ENCODE measurements at regions not wholly inside any gene's neighbourhood (a gene's known extent, or its start where the extent isn't known, plus 50 kb on each side); places are given as distances from the start of the nearest gene placed in this dataset.

- H3K27ac ChIP-seq: no peak overlapping the region
- no peaks in the 10 kb centered on the region for H3K36me3 ChIP-seq
- H3K4me3 ChIP-seq: no peak overlapping the region
- H3K9me3 ChIP-seq: no peaks in the 10 kb centered on the region
- H3K27me3 ChIP-seq: no peaks in the 10 kb centered on the region
- DNase-seq (ENCODE audit: low spot score in 2 of 2): no peak
- TF ChIP-seq CTCF (IDR thresholded peaks at IDR 0.05) (no peak), POLR2A (IDR thresholded peaks at IDR 0.05) (no peak), POLR2AphosphoS5 (IDR thresholded peaks at IDR 0.05) (no peak), EP300 (IDR thresholded peaks at IDR 0.05) (no peak)
- 69% methylated on average over 3 of the region's 3 CpGs for WGBS
- H3K4me1 ChIP-seq: no peaks in the 10 kb centered on the region
Observed at GRCh38 chr11:43223026-43223425, 88.8 kb upstream of the API5 start.

- 34% methylated on average over 3 of the region's 3 CpGs for WGBS
- H3K9me3 ChIP-seq: peaks cover 2% of the 10 kb centered on the region
- TF ChIP-seq POLR2AphosphoS5 (IDR thresholded peaks at IDR 0.05): no peak
- TF ChIP-seq CTCF (IDR thresholded peaks at IDR 0.05): no peak
- TF ChIP-seq POLR2A (IDR thresholded peaks at IDR 0.05): no peak
- TF ChIP-seq EP300 (IDR thresholded peaks at IDR 0.05): no peak
- H3K27ac ChIP-seq: no peak overlapping the region
- H3K36me3 ChIP-seq: no peaks in the 10 kb centered on the region
- no peak overlapping the region for H3K4me3 ChIP-seq
- DNase-seq (ENCODE audit: low spot score in 2 of 2): no peak
- H3K4me1 ChIP-seq: no peaks in the 10 kb centered on the region
- H3K27me3 ChIP-seq: no peaks in the 10 kb centered on the region
Observed at GRCh38 chr11:43234881-43235280, 76.9 kb upstream of the API5 start.

GRCh38 chr11:43238341-43238740 is 73.5 kb upstream of the API5 start:
- no peak for DNase-seq (ENCODE audit: low spot score in 2 of 2)
- WGBS: 97% methylated on average over 3 of the region's 3 CpGs
- peaks cover 2% of the 10 kb centered on the region for H3K9me3 ChIP-seq
- H3K36me3 ChIP-seq: no peaks in the 10 kb centered on the region
- H3K4me3 ChIP-seq: no peak overlapping the region
- no peaks in the 10 kb centered on the region for H3K27me3 ChIP-seq
- H3K27ac ChIP-seq: no peak overlapping the region
- H3K4me1 ChIP-seq: no peaks in the 10 kb centered on the region
- TF ChIP-seq POLR2A (IDR thresholded peaks at IDR 0.05) (no peak), EP300 (IDR thresholded peaks at IDR 0.05) (no peak), POLR2AphosphoS5 (IDR thresholded peaks at IDR 0.05) (no peak), CTCF (IDR thresholded peaks at IDR 0.05) (no peak)

- 71% methylated on average over 3 of the region's 3 CpGs for WGBS
- Histone ChIP-seq H3K9me3 (peaks cover 2% of the 10 kb centered on the region), H3K36me3 (no peaks in the 10 kb centered on the region), H3K4me3 (no peak overlapping the region), H3K27me3 (no peaks in the 10 kb centered on the region), H3K4me1 (no peaks in the 10 kb centered on the region), H3K27ac (no peak overlapping the region)
- no peak for DNase-seq (ENCODE audit: low spot score in 2 of 2)
- TF ChIP-seq CTCF (IDR thresholded peaks at IDR 0.05): no peak
- no peak for TF ChIP-seq EP300 (IDR thresholded peaks at IDR 0.05)
- no peak for TF ChIP-seq POLR2AphosphoS5 (IDR thresholded peaks at IDR 0.05)
- no peak for TF ChIP-seq POLR2A (IDR thresholded peaks at IDR 0.05)
Observed at GRCh38 chr11:43239791-43240190, 72.0 kb upstream of the API5 start.

DNA sequence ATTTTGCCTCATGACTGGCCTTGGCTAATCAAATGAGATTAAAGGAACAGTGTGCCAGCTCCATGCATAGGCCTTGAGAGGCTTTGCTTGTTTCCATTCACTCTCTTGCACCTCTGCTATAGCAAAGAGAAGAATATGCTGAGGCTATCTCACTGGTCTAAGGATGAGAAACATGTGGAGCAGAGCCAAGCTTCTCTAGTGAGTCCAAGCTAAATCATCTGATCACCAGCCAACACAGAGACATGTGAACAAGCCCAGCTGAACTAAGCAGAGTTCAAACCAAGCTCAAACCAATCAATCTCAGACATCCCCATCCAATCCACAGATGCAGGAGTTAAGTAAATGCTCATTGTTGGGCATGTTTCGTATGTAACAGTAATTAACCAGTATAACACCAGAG is 69.4 kb upstream of the API5 start:
- DNase-seq (ENCODE audit: low spot score in 2 of 2): no peak
- Histone ChIP-seq H3K27me3 (no peaks in the 10 kb centered on the region), H3K27ac (no peak overlapping the region), H3K9me3 (no peaks in the 10 kb centered on the region), H3K4me3 (no peak overlapping the region), H3K36me3 (no peaks in the 10 kb centered on the region), H3K4me1 (no peaks in the 10 kb centered on the region)
- 48% methylated on average over 1 of the region's 1 CpG for WGBS
- TF ChIP-seq EP300 (IDR thresholded peaks at IDR 0.05) (no peak), POLR2AphosphoS5 (IDR thresholded peaks at IDR 0.05) (no peak), CTCF (IDR thresholded peaks at IDR 0.05) (no peak), POLR2A (IDR thresholded peaks at IDR 0.05) (no peak)

Measured in suprapubic skin (tissue), 4 donors.